ENCODE measurements at regions not wholly inside any gene's neighbourhood (a gene's known extent, or its start where the extent isn't known, plus 50 kb on each side); places are given as distances from the start of the nearest gene placed in this dataset.

DNA sequence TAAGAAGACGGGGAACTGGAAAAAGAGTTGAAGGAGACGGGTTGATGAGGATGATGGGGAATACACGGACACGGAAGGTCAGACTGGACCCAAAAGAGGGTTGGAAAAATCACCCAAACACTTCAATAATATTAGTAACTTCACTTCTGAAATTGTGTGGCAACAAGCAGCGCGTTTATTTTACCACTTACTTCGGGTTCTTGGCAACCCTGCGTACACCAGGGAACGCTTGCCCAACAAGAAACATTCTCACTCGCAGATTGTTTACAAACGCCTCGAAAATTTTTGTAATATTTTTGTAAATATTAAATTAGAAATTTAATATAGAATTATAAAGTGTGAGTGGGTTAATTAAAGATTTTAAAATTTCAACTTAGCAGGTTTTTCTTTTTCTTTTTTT, 99.5 kb downstream of the CEBPB start:
- intact Hi-C loops (cut with DNase I) = no loop called here
- H3K27ac ChIP-seq = peak overlapping the region; percentile 88
- H3K4me1 ChIP-seq = peaks cover 54% of the 10 kb centered on the region
- TF ChIP-seq POLR2AphosphoS5 (IDR thresholded peaks at IDR 0.05; ENCODE audit: insufficient read depth in 1 of 2, low read depth in 1 of 2) (no peak), POLR2A (IDR thresholded peaks at IDR 0.05) (no peak)
- TF ChIP-seq, protein P1, sequence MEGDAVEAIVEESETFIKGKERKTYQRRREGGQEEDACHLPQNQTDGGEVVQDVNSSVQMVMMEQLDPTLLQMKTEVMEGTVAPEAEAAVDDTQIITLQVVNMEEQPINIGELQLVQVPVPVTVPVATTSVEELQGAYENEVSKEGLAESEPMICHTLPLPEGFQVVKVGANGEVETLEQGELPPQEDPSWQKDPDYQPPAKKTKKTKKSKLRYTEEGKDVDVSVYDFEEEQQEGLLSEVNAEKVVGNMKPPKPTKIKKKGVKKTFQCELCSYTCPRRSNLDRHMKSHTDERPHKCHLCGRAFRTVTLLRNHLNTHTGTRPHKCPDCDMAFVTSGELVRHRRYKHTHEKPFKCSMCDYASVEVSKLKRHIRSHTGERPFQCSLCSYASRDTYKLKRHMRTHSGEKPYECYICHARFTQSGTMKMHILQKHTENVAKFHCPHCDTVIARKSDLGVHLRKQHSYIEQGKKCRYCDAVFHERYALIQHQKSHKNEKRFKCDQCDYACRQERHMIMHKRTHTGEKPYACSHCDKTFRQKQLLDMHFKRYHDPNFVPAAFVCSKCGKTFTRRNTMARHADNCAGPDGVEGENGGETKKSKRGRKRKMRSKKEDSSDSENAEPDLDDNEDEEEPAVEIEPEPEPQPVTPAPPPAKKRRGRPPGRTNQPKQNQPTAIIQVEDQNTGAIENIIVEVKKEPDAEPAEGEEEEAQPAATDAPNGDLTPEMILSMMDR (IDR thresholded peaks at IDR 0.05) = no peak
- no peaks in the 10 kb centered on the region for H3K27me3 ChIP-seq
- no peak overlapping the region for H3K4me3 ChIP-seq
- H3K36me3 ChIP-seq = no peaks in the 10 kb centered on the region
- no peak for DNase-seq (ENCODE audit: extremely low spot score in 2 of 2)
- H3K9me3 ChIP-seq = no peaks in the 10 kb centered on the region

DNA sequence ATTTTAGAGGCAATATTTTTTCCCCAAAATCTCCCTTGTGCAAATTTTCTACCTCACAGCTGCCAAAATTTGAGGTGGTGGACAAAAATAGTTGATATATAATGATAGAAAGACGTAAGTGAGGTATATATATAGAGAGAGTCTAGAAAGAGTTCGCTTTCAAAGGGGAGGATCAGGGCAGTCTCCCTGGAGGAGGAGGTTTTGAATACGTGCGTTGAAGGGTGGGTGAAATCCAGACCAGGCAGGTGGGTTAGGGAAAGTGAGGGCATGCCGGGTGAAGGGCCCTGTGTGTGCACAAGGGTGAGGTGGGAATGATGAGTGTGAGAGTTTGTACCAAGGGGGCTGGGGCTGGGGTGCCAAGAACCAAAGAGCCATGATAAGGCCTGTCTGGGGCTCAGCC, 100.2 kb downstream of the CEBPB start:
- Histone ChIP-seq H3K36me3 (no peaks in the 10 kb centered on the region), H3K4me3 (no peak overlapping the region), H3K9me3 (no peaks in the 10 kb centered on the region), H3K27ac (peak overlapping the region; percentile 88), H3K27me3 (no peaks in the 10 kb centered on the region), H3K4me1 (peaks cover 51% of the 10 kb centered on the region)
- DNase-seq (ENCODE audit: extremely low spot score in 2 of 2) = no peak
- intact Hi-C loops (cut with DNase I) = no loop called here
- no peak for TF ChIP-seq POLR2AphosphoS5 (IDR thresholded peaks at IDR 0.05; ENCODE audit: insufficient read depth in 1 of 2, low read depth in 1 of 2)
- no peak for TF ChIP-seq POLR2A (IDR thresholded peaks at IDR 0.05)
- TF ChIP-seq, protein P1 (IDR thresholded peaks at IDR 0.05) = no peak

DNA sequence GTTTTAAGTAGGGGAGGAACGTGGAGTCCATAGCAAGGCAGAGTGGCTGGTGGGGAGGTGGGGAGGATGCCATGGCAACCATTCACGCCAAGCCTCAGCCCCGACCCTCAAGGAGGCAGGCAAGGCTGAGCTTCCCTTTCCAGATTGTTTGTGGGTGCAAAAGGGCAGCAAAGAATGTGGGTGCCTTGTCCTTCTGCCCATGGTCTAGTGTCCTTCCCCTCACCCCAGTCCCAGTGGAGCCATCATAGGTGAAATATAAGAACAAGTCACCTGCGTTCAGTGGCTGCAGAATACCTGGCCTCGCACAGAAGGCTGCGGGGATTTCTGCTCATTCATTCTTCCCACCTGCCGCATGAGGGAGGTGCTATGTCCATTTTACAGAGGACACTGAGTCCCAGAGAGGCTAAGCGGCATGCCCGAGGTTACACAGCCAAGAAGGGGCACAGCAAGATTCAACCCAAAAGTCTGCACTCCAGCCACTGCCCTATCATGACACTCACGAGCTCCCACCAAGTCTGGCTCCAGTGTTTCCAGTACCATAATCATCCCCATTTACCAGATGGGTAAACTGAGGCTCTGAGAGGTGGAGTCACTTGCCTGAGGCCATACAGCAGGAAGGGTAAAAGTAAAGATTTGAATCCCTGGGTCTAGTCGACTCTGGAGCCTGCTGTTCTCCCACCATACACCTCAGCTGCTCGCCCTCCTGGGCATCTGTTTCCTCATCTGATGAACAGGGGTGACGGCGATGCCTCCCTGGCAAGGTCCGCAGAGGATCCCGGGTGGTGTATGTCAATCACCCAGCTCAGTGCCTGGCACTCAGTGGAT, 100.8 kb downstream of the CEBPB start:
- peak overlapping the region; percentile 88 for H3K27ac ChIP-seq
- H3K36me3 ChIP-seq = no peaks in the 10 kb centered on the region
- peaks cover 48% of the 10 kb centered on the region for H3K4me1 ChIP-seq
- no peak for DNase-seq (ENCODE audit: extremely low spot score in 2 of 2)
- H3K27me3 ChIP-seq = no peaks in the 10 kb centered on the region
- intact Hi-C loops (cut with DNase I) = no loop called here
- H3K4me3 ChIP-seq = no peak overlapping the region
- no peak for TF ChIP-seq POLR2A (IDR thresholded peaks at IDR 0.05)
- H3K9me3 ChIP-seq = no peaks in the 10 kb centered on the region

DNA sequence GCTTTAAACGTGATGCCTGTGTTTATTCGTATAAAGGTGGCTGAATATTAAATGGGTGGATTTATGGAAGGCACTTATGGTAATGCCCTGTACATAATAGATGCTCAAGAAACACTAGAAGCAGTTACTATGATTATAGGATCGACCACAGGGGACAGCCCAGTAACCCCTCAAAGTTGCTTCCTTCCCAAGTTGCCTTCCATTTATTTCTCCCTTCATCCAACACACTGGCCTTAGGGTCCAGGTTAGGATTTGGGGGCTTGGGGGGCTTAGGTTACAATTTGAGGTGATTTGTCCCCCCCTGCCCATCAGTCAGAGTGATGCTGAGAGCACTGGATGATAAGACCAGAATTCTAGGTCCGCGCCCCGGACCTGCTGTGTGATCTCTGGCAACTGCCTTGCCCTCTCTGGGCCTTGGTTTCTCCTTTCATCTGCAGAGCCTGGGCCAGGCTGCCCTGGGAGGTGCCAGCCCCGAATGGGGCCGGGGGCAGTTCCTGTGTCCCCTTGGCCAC, 101.5 kb downstream of the CEBPB start:
- no peak overlapping the region for H3K4me3 ChIP-seq
- H3K27ac ChIP-seq = peak overlapping the region; percentile 88
- H3K9me3 ChIP-seq = no peaks in the 10 kb centered on the region
- TF ChIP-seq POLR2AphosphoS5 (IDR thresholded peaks at IDR 0.05; ENCODE audit: insufficient read depth in 1 of 2, low read depth in 1 of 2) (no peak), POLR2A (IDR thresholded peaks at IDR 0.05) (no peak)
- TF ChIP-seq, protein P1 (IDR thresholded peaks at IDR 0.05) = no peak
- H3K36me3 ChIP-seq = no peaks in the 10 kb centered on the region
- peaks cover 46% of the 10 kb centered on the region for H3K4me1 ChIP-seq
- intact Hi-C loops (cut with DNase I) = no loop called here
- no peaks in the 10 kb centered on the region for H3K27me3 ChIP-seq
- DNase-seq (ENCODE audit: extremely low spot score in 2 of 2) = no peak

DNA sequence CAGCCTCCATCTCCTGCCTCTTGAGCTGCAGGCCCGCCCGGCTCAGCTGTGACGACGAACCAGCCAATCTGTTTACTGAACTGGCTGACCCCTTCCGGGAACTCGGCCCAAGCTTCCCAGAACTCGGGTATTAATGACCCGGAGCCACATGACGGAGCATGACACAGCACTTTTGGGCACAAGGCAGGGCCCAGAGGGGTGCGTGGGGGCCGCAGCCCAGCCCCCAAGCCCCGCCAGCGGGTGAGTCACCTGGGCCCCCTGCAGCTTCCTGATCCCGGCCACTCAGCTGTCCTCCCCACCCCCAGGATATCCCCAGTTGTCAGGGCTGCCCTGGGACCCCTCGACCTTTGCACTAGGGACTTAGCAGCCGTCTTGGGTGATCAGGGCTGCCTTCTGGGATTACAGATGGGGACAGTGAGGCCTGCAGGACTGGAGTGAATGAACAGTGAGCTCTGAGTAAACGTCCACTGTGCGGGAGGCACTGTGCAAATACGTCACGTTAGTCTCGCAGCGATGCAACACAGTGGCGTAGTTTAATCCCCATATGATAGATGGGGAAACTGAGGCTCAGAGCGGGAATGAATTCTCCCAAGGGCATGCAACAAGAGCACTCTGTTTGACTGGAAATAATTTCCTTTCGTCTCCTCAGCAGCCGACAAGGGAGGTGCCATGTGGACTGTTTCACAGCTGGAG, 102.1 kb downstream of the CEBPB start:
- TF ChIP-seq POLR2AphosphoS5 (IDR thresholded peaks at IDR 0.05; ENCODE audit: insufficient read depth in 1 of 2, low read depth in 1 of 2) (peak; percentile 92 to 98), POLR2A (IDR thresholded peaks at IDR 0.05) (no peak)
- TF ChIP-seq, protein P1 (IDR thresholded peaks at IDR 0.05) = no peak
- no peak overlapping the region for H3K4me3 ChIP-seq
- intact Hi-C loops (cut with DNase I) = no loop called here
- peak overlapping the region; percentile 88 for H3K27ac ChIP-seq
- no peaks in the 10 kb centered on the region for H3K9me3 ChIP-seq
- no peaks in the 10 kb centered on the region for H3K36me3 ChIP-seq
- peaks cover 40% of the 10 kb centered on the region for H3K4me1 ChIP-seq
- DNase-seq (ENCODE audit: extremely low spot score in 2 of 2) = peak in 1 of 2 donors; percentile 98
- no peaks in the 10 kb centered on the region for H3K27me3 ChIP-seq
